ENCODE measurements at regions not wholly inside any gene's neighbourhood (a gene's known extent, or its start where the extent isn't known, plus 50 kb on each side); places are given as distances from the start of the nearest gene placed in this dataset.

- TF ChIP-seq CTCF (IDR thresholded peaks at IDR 0.05; ENCODE audit: insufficient read depth, low read length, poor library complexity, severe bottlenecking) (no peak), EZH2phosphoT487 (conservative IDR thresholded peaks at IDR 0.05; ENCODE audit: low read length) (no peak)
- no peaks in the 10 kb centered on the region for H3K9me2 ChIP-seq (replicated peaks; ENCODE audit: insufficient read depth, low read length)
- H4K20me1 ChIP-seq (ENCODE audit: low read depth, low read length): no peaks in the 10 kb centered on the region
Measured at GRCh38 chr4:187224560-187224959, 500.9 kb upstream of the FAT1 start.

GRCh38 chr4:187227907-187228704 lies 504.4 kb upstream of the FAT1 start:
- no peaks in the 10 kb centered on the region for H3K27me3 ChIP-seq (ENCODE audit: low read length)
- no peaks in the 10 kb centered on the region for H4K20me1 ChIP-seq (ENCODE audit: low read depth, low read length)
- no peaks in the 10 kb centered on the region for H3K9me2 ChIP-seq (replicated peaks; ENCODE audit: insufficient read depth, low read length)
- H3K27ac ChIP-seq (ENCODE audit: low read depth, low read length): no peak overlapping the region
- H3K9me3 ChIP-seq (ENCODE audit: insufficient read depth, low read length): no peaks in the 10 kb centered on the region
- no peak overlapping the region for H2AFZ ChIP-seq (ENCODE audit: low read depth, low read length, severe bottlenecking)
- H3K4me2 ChIP-seq (ENCODE audit: low read depth, low read length, poor library complexity, severe bottlenecking): no peak overlapping the region
- no peaks in the 10 kb centered on the region for H3F3A ChIP-seq (ENCODE audit: insufficient read depth)
- TF ChIP-seq EZH2phosphoT487 (conservative IDR thresholded peaks at IDR 0.05; ENCODE audit: low read length) (no peak), CTCF (IDR thresholded peaks at IDR 0.05; ENCODE audit: insufficient read depth, low read length, poor library complexity, severe bottlenecking) (no peak)
- H3K4me3 ChIP-seq (ENCODE audit: insufficient read depth, low read length, poor library complexity, severe bottlenecking): no peak overlapping the region
- no peaks in the 10 kb centered on the region for H3K36me3 ChIP-seq (ENCODE audit: low read length)
- no peak overlapping the region for H3K9ac ChIP-seq (ENCODE audit: low read length)
- no peaks in the 10 kb centered on the region for H3K79me2 ChIP-seq (ENCODE audit: insufficient read depth, low read length)

More at GRCh38 chr4:187224560-187224959, 500.9 kb upstream of the FAT1 start:
- H3K4me2 ChIP-seq (ENCODE audit: low read depth, low read length, poor library complexity, severe bottlenecking): no peak overlapping the region
- H2AFZ ChIP-seq (ENCODE audit: low read depth, low read length, severe bottlenecking): no peak overlapping the region
- H3F3A ChIP-seq (ENCODE audit: insufficient read depth): no peaks in the 10 kb centered on the region
- H3K79me2 ChIP-seq (ENCODE audit: insufficient read depth, low read length): no peaks in the 10 kb centered on the region
- H3K36me3 ChIP-seq (ENCODE audit: low read length): no peaks in the 10 kb centered on the region
- no peaks in the 10 kb centered on the region for H3K27me3 ChIP-seq (ENCODE audit: low read length)
- H3K27ac ChIP-seq (ENCODE audit: low read depth, low read length): no peak overlapping the region
- H3K4me3 ChIP-seq (ENCODE audit: insufficient read depth, low read length, poor library complexity, severe bottlenecking): no peak overlapping the region
- H3K9me3 ChIP-seq (ENCODE audit: insufficient read depth, low read length): no peaks in the 10 kb centered on the region
- no peak overlapping the region for H3K9ac ChIP-seq (ENCODE audit: low read length)

- no peak overlapping the region for H3K9ac ChIP-seq (ENCODE audit: low read length)
- H3K9me3 ChIP-seq (ENCODE audit: insufficient read depth, low read length): no peaks in the 10 kb centered on the region
- TF ChIP-seq CTCF (IDR thresholded peaks at IDR 0.05; ENCODE audit: insufficient read depth, low read length, poor library complexity, severe bottlenecking) (no peak), EZH2phosphoT487 (conservative IDR thresholded peaks at IDR 0.05; ENCODE audit: low read length) (no peak)
- H3K36me3 ChIP-seq (ENCODE audit: low read length): no peaks in the 10 kb centered on the region
- H3K27me3 ChIP-seq (ENCODE audit: low read length): no peaks in the 10 kb centered on the region
- no peaks in the 10 kb centered on the region for H3F3A ChIP-seq (ENCODE audit: insufficient read depth)
- no peaks in the 10 kb centered on the region for H4K20me1 ChIP-seq (ENCODE audit: low read depth, low read length)
- no peaks in the 10 kb centered on the region for H3K9me2 ChIP-seq (replicated peaks; ENCODE audit: insufficient read depth, low read length)
- no peak overlapping the region for H3K4me2 ChIP-seq (ENCODE audit: low read depth, low read length, poor library complexity, severe bottlenecking)
- H3K4me3 ChIP-seq (ENCODE audit: insufficient read depth, low read length, poor library complexity, severe bottlenecking): no peak overlapping the region
- H3K79me2 ChIP-seq (ENCODE audit: insufficient read depth, low read length): no peaks in the 10 kb centered on the region
- no peak overlapping the region for H2AFZ ChIP-seq (ENCODE audit: low read depth, low read length, severe bottlenecking)
- H3K27ac ChIP-seq (ENCODE audit: low read depth, low read length): no peak overlapping the region
Measured at GRCh38 chr4:187232196-187232595, 508.5 kb upstream of the FAT1 start.

All from SU-DHL-6 (cell line).